ENCODE measurements at regions not wholly inside any gene's neighbourhood (a gene's known extent, or its start where the extent isn't known, plus 50 kb on each side); places are given as distances from the start of the nearest gene placed in this dataset.
"Not testable (repeated sequence)": the region's sequence is repeated elsewhere in the genome, so short reads cannot be mapped to it uniquely, and the experiment has no call there.

DNA sequence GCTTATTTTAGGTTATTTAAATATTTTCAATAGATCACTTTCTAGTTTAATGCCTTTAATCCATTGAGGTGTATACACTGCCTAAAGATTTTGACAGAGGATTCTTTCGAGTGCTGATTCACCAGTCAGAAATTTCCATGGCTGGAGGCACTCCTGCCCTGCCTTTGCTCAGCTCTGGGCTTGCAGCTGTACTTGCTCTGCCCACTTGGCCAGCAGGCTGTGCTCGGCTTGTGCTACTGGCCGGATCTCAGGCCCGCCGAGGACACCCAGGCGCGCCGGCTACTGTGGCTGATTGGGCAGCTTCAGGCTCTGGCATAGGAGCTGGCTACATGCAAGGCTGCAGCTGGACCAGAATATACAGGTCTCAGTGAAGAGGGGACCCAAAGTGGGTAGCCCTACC, 675.1 kb upstream of the MMS22L start:
- no peak overlapping the region for H3K4me3 ChIP-seq (ENCODE audit: low read depth, low read length)
- no peak for DNase-seq (ENCODE audit: low read depth)

GRCh38 chr6:97963193-97963592, 680.2 kb upstream of the MMS22L start:
- DNase-seq (ENCODE audit: low read depth): no peak
- H3K4me3 ChIP-seq (ENCODE audit: low read depth, low read length): no peak overlapping the region

DNA sequence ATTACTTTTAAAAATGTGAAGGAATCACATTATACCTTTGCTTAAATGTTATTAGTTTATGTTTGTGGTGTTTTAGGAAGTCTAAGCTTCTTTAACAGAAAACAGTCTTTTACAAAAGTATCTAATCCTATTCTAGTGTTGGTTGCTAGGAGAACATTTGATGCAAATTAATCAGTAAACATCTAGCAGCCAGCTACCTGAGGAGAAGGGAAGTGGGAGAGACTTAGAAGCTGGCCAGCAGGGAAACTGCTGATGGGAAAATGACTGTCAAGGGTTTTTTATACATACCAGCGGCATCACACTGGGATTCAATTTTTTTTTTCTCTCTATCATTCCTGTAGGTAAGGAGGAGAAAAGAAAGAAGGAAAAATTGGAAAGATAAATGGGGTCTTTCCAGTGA, 686.0 kb upstream of the MMS22L start:
- no peak for DNase-seq (ENCODE audit: low read depth)
- H3K4me3 ChIP-seq (ENCODE audit: low read depth, low read length): no peak overlapping the region

DNA sequence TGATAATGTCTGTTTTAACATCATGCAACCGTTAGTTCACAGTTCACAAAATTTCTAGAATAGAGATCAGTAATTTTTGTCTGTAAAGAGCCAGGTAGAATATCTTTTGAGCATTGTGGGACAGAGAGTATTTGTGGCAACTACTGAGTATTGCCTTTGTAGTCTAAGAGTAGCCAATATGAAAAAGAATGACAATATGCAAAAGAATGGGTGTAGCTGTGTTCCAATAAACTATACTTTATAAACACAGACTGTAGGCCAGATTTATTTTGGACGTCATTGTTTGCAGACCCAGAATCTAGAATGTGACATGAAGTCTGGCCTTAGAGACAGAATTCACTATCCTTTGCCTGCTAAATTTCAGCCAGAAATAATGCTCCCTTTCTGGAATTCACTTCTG, 694.1 kb upstream of the MMS22L start:
- H3K4me3 ChIP-seq (ENCODE audit: low read depth, low read length): no peak overlapping the region

DNA sequence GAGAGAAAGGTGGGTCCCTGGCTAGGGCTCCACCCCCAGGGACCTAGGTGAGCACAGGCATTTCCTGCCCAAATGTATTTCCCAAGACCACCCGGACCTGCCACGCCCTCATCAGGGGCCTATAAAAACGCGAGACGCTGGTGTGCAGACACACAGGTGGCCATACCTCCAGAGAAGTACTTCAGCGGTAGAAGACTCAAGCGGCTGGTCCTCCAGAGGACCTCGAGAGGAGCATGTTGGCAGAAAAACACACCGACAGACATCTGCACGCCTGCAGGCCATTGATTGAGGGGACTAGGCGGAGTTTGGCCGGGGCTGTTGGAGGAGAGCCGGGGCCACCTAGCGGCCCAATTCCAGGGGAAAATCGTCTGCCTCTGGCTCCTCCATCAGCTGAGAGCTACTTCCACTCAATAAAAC, 695.8 kb upstream of the MMS22L start:
- H3K4me3 ChIP-seq (ENCODE audit: low read depth, low read length): no peak overlapping the region
- DNase-seq (ENCODE audit: low read depth): no peak

More for the DNA sequence above, 694.1 kb upstream of the MMS22L start:
- DNase-seq (ENCODE audit: low read depth): no peak

- not testable (repeated sequence) for H3K4me3 ChIP-seq (ENCODE audit: low read depth, low read length); DNase-seq (ENCODE audit: low read depth)
These were observed 696.3 kb upstream of the MMS22L start for GRCh38 chr6:97979285-97979684.

GRCh38 chr6:97989451-97989850, 706.4 kb upstream of the MMS22L start:
- DNase-seq (ENCODE audit: low read depth): no peak
- no peak overlapping the region for H3K4me3 ChIP-seq (ENCODE audit: low read depth, low read length)

DNA sequence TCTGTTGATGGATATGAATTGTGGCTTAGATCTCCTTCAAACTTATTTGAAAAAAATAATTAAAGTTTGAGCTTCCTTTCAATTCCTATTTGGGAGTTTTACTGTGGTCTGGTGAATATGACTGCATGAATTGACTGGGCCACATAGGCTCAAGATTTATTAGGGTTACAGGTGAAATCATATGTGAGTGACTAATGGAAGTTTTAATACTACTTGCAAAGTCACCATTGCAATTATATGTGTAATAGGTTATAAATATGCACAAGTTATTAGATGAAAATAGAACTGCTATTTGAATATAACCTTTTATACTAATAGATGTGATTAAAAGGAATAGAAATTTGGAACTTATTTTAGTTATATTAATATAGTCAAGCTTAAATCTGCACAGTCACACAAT, 712.1 kb upstream of the MMS22L start:
- no peak for DNase-seq (ENCODE audit: low read depth)
- no peak overlapping the region for H3K4me3 ChIP-seq (ENCODE audit: low read depth, low read length)

- no peak for DNase-seq (ENCODE audit: low read depth)
- H3K4me3 ChIP-seq (ENCODE audit: low read depth, low read length): no peak overlapping the region
These were observed 719.7 kb upstream of the MMS22L start for GRCh38 chr6:98002678-98003077.

GRCh38 chr6:98014442-98015201, 731.6 kb upstream of the MMS22L start:
- no peak for DNase-seq (ENCODE audit: low read depth)
- no peak overlapping the region for H3K4me3 ChIP-seq (ENCODE audit: low read depth, low read length)

- no peak overlapping the region for H3K4me3 ChIP-seq (ENCODE audit: low read depth, low read length)
- DNase-seq (ENCODE audit: low read depth): no peak
These were observed 733.5 kb upstream of the MMS22L start for GRCh38 chr6:98016565-98016964.

DNA sequence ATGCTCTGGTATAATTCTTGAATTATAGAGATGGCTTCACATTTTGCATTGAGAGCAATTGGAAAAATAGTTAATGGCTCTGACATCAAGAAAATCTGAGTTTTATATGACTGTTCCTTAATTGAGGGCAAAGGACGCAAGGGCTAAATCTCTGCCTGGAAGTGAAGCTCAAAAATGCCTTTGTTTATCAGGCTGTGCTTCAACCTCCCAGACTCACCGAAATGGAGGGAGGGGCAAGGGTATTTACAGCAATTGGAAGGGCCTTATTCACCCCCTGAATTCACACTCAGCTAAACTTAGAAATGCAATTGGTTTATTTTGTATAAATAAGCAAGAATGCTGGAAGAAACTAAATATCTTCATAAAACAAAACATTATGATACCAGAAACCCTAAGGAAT, 737.2 kb upstream of the MMS22L start:
- no peak overlapping the region for H3K4me3 ChIP-seq (ENCODE audit: low read depth, low read length)

DNA sequence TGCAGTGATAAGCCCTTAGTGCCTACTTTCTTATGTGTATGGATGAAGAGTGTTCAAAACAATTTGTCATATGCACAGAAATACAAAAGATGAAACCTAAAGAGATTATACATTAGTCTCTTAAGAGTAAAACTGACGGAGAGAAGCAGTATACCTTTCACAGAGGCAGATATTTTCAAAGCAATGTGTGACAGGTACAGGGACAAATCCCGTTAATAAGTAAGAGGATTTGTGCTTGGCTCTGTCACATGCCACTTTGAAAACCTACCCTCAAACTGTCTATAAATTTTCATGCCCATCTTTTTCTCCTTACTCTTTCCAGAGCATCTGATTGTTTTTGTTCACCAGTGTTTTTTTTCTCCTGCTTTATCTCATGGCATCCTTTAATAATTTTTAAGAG, 741.3 kb upstream of the MMS22L start:
- no peak overlapping the region for H3K4me3 ChIP-seq (ENCODE audit: low read depth, low read length)
- DNase-seq (ENCODE audit: low read depth): no peak

More for the DNA sequence above, 737.2 kb upstream of the MMS22L start:
- no peak for DNase-seq (ENCODE audit: low read depth)

DNA sequence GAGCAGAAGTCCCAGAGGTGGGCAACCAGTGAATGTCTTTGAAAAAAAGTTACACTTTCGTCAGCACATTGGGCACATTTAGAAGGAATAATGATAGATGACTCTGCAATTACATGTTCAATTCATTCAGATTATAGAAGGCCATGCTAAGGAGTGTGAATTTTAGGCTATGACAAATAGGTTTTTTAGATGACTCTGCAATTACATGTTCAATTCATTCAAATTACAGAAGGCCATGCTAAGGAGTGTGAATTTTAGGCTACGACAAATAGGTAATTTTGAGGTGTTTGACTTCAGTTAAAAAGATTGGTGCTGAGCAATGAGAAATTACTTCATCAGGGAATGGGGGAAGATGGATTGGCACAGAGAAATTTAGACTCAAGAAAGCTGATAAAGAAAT, 744.9 kb upstream of the MMS22L start:
- H3K4me3 ChIP-seq (ENCODE audit: low read depth, low read length): no peak overlapping the region
- DNase-seq (ENCODE audit: low read depth): no peak

- DNase-seq (ENCODE audit: low read depth): no peak
- H3K4me3 ChIP-seq (ENCODE audit: low read depth, low read length): no peak overlapping the region
These were observed 750.6 kb upstream of the MMS22L start for GRCh38 chr6:98033617-98034016.

GRCh38 chr6:98036344-98036923, 753.4 kb upstream of the MMS22L start:
- no peak overlapping the region for H3K4me3 ChIP-seq (ENCODE audit: low read depth, low read length)
- DNase-seq (ENCODE audit: low read depth): no peak

- no peak for DNase-seq (ENCODE audit: low read depth)
- no peak overlapping the region for H3K4me3 ChIP-seq (ENCODE audit: low read depth, low read length)
These were observed 754.6 kb upstream of the MMS22L start for GRCh38 chr6:98037571-98037970.

GRCh38 chr6:98039443-98039842, 756.4 kb upstream of the MMS22L start:
- no peak overlapping the region for H3K4me3 ChIP-seq (ENCODE audit: low read depth, low read length)
- DNase-seq (ENCODE audit: low read depth): no peak

DNA sequence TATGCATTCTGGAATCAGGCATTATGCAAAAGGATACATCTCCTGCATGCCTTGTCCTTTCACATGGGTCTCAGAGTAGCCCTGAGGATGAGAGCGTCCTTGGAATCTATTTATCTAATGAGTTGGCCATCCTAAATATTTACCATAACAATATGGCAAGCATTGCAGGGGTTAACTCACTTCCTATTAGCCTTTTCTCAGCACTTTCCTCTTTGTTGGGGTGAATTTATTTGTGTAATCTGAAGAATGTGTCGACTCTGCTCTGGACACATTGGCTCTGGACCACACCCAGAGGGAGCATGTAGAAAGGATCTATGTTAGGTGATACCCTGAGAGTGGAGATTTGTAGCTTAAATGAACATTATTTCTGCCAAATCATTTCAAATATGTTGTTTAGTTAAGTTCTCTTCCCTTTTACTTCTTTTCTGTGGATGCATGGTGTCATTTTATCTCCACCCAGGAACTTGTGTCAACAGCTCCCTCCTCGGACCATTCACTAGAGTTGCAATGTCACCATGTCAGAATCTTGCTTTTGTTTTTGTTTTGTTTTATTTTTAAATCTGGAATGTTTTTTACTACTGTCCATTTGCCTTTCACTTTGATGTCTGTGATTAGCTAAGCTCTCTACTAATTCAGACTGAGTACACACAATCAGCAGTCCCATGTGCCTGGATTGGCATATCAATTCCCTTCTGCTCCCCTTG, 757.0 kb upstream of the MMS22L start:
- no peak for DNase-seq (ENCODE audit: low read depth)
- H3K4me3 ChIP-seq (ENCODE audit: low read depth, low read length): no peak overlapping the region

DNA sequence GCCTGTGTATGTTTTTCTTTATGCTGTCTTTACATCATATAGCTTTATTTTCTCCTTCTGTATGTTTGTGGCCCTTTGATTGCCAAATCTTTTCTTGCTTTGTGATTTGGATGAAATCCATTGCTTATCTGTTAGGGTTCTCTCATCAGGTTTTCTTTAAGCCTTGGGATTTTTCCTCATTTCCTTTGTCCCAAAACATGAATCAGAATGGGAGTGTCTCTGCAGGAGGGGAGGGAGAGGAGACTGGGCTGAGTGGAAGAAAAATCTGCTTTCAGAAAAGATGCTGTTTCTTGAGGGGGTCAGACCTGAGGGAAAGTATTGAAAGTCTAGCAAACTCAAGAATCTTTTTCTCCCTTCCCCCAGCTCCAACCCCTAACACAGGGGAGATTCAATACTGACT, 758.0 kb upstream of the MMS22L start:
- H3K4me3 ChIP-seq (ENCODE audit: low read depth, low read length): no peak overlapping the region
- no peak for DNase-seq (ENCODE audit: low read depth)

GRCh38 chr6:98041921-98042320, 758.9 kb upstream of the MMS22L start:
- DNase-seq (ENCODE audit: low read depth): no peak
- no peak overlapping the region for H3K4me3 ChIP-seq (ENCODE audit: low read depth, low read length)
